ENCODE measurements at regions not wholly inside any gene's neighbourhood (a gene's known extent, or its start where the extent isn't known, plus 50 kb on each side); places are given as distances from the start of the nearest gene placed in this dataset.

DNA sequence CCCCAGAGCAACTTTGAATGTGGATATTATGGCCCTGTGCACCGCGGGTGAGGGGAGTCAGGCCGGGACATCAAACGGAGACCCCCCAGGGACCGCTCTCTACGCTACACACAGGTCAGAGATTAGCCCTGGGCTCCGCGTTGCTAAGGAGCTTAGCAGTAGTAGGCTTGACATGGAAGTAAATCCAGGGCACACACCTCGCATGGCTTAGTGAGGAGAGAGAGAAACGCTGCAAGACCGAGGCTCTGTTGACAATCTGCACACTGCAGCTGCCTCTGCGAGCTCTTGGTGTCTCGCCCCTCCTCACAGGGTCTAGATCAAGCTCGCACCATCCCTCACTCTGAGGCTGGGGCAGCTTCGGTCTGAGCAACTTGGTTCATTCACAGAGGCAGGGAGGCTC is 116.1 kb upstream of the CDH4 start:
- no peak for ATAC-seq (ENCODE audit: low FRiP score)
- no peak for DNase-seq (ENCODE audit: low spot score)
- TF ChIP-seq, protein P1, sequence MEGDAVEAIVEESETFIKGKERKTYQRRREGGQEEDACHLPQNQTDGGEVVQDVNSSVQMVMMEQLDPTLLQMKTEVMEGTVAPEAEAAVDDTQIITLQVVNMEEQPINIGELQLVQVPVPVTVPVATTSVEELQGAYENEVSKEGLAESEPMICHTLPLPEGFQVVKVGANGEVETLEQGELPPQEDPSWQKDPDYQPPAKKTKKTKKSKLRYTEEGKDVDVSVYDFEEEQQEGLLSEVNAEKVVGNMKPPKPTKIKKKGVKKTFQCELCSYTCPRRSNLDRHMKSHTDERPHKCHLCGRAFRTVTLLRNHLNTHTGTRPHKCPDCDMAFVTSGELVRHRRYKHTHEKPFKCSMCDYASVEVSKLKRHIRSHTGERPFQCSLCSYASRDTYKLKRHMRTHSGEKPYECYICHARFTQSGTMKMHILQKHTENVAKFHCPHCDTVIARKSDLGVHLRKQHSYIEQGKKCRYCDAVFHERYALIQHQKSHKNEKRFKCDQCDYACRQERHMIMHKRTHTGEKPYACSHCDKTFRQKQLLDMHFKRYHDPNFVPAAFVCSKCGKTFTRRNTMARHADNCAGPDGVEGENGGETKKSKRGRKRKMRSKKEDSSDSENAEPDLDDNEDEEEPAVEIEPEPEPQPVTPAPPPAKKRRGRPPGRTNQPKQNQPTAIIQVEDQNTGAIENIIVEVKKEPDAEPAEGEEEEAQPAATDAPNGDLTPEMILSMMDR (IDR thresholded peaks at IDR 0.05), result no peak

DNA sequence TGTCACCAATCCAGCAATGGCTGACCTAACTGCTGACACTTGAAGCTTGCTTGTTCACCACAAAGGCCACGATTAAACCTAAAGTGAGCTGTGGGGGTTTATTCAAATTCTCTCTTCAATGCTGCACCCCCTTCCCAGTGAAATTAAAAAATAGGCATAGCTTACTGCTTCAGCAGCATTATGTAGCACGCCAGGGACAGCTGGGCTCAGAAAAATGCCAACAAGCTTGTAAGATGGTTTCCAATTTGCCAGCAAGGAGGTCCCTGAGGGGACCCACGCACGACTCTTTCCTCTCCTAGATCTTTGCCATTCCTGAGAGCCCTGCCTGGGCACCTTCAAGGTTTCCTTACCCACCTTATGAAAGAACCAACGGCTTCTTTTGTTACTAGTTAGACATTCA is 113.5 kb upstream of the CDH4 start:
- no peak for ATAC-seq (ENCODE audit: low FRiP score)
- TF ChIP-seq, protein P1 (IDR thresholded peaks at IDR 0.05), result no peak
- DNase-seq (ENCODE audit: low spot score), result no peak

GRCh38 chr20:61139031-61139430 is 113.0 kb upstream of the CDH4 start:
- no peak for DNase-seq (ENCODE audit: low spot score)
- ATAC-seq (ENCODE audit: low FRiP score), result no peak
- TF ChIP-seq, protein P1 (IDR thresholded peaks at IDR 0.05), result no peak

- ATAC-seq (ENCODE audit: low FRiP score), result no peak
- no peak for DNase-seq (ENCODE audit: low spot score)
- TF ChIP-seq, protein P1 (IDR thresholded peaks at IDR 0.05), result no peak
Observed at GRCh38 chr20:61140576-61140975, 111.5 kb upstream of the CDH4 start.

GRCh38 chr20:61146023-61146422 is 106.0 kb upstream of the CDH4 start:
- TF ChIP-seq, protein P1 (IDR thresholded peaks at IDR 0.05), result no peak
- DNase-seq (ENCODE audit: low spot score), result no peak
- ATAC-seq (ENCODE audit: low FRiP score), result no peak

DNA sequence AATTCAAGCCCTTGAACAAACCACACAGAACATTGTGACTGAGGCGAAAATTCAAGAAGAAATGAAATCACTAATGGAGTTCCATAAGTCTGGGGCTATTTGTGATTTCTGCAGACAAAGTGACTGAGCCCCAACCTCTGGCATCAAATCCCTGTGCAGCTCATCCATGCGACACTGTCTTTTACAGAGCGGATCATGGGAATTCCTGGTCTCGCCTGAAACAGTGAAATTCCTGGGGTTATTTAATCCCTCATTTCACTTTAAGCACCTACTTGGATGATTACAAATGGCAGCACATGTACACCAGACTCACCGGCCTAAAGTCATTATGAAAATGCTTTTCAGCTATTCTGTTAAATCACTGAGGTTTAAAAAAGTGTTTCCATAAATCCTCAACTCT is 102.4 kb upstream of the CDH4 start:
- ATAC-seq (ENCODE audit: low FRiP score) (no peak), DNase-seq (ENCODE audit: low spot score) (no peak)
- TF ChIP-seq, protein P1 (IDR thresholded peaks at IDR 0.05), result no peak

- TF ChIP-seq, protein P1 (IDR thresholded peaks at IDR 0.05), result no peak
- no peak for ATAC-seq (ENCODE audit: low FRiP score)
Observed at GRCh38 chr20:61157301-61157700, 94.8 kb upstream of the CDH4 start.

More at GRCh38 chr20:61157301-61157700, 94.8 kb upstream of the CDH4 start:
- DNase-seq (ENCODE audit: low spot score), result no peak
